ENCODE measurements at regions not wholly inside any gene's neighbourhood (a gene's known extent, or its start where the extent isn't known, plus 50 kb on each side); places are given as distances from the start of the nearest gene placed in this dataset.

GRCh38 chr18:45337477-45337876 lies 277.8 kb upstream of the SLC14A2 start:
- Mint-ChIP-seq H3K4me3 (no peak overlapping the region), H3K4me1 (peaks cover 7% of the 10 kb centered on the region), H3K36me3 (no peaks in the 10 kb centered on the region), H3K27me3 (ENCODE audit: insufficient read depth, low read depth) (no peaks in the 10 kb centered on the region), H3K9me3 (no peaks in the 10 kb centered on the region), H3K27ac (no peak overlapping the region)
- Histone ChIP-seq H2AFZ (replicated peaks) (no peak overlapping the region), H3K4me2 (no peak overlapping the region), H3K79me2 (ENCODE audit: low read depth) (no peaks in the 10 kb centered on the region), H3K4me3 (no peak overlapping the region), H3K4me1 (peaks cover 8% of the 10 kb centered on the region), H3K9me3 (ENCODE audit: low read depth) (no peaks in the 10 kb centered on the region), H3K27me3 (no peaks in the 10 kb centered on the region), H3K9ac (no peak overlapping the region), H4K20me1 (ENCODE audit: low read depth) (no peaks in the 10 kb centered on the region), H3K27ac (no peak overlapping the region), H3F3A (ENCODE audit: low read depth) (no peaks in the 10 kb centered on the region), H3K36me3 (no peaks in the 10 kb centered on the region)
- TF ChIP-seq EZH2 (IDR thresholded peaks at IDR 0.05) (no peak), EZH2phosphoT487 (IDR thresholded peaks at IDR 0.05) (no peak), CTCF (IDR thresholded peaks at IDR 0.05) (no peak)
- no peak for DNase-seq (ENCODE audit: low spot score)

GRCh38 chr18:45339810-45340550 lies 275.3 kb upstream of the SLC14A2 start:
- no peaks in the 10 kb centered on the region for H3K27me3 Mint-ChIP-seq (ENCODE audit: insufficient read depth, low read depth)
- no peaks in the 10 kb centered on the region for H3F3A ChIP-seq (ENCODE audit: low read depth)
- TF ChIP-seq EZH2 (IDR thresholded peaks at IDR 0.05) (no peak), EZH2phosphoT487 (IDR thresholded peaks at IDR 0.05) (no peak), CTCF (IDR thresholded peaks at IDR 0.05) (no peak)
- no peak overlapping the region for H3K4me3 ChIP-seq
- DNase-seq (ENCODE audit: low spot score): no peak
- H3K27ac Mint-ChIP-seq: no peak overlapping the region
- no peaks in the 10 kb centered on the region for H4K20me1 ChIP-seq (ENCODE audit: low read depth)
- no peak overlapping the region for H3K4me2 ChIP-seq
- H3K4me3 Mint-ChIP-seq: no peak overlapping the region
- no peak overlapping the region for H3K9ac ChIP-seq
- peaks cover 7% of the 10 kb centered on the region for H3K4me1 Mint-ChIP-seq
- H3K4me1 ChIP-seq: peaks cover 12% of the 10 kb centered on the region
- H3K36me3 ChIP-seq: no peaks in the 10 kb centered on the region
- no peaks in the 10 kb centered on the region for H3K9me3 ChIP-seq (ENCODE audit: low read depth)
- no peaks in the 10 kb centered on the region for H3K36me3 Mint-ChIP-seq
- H3K79me2 ChIP-seq (ENCODE audit: low read depth): no peaks in the 10 kb centered on the region
- no peak overlapping the region for H2AFZ ChIP-seq (replicated peaks)
- H3K27me3 ChIP-seq: no peaks in the 10 kb centered on the region
- no peaks in the 10 kb centered on the region for H3K9me3 Mint-ChIP-seq
- H3K27ac ChIP-seq: no peak overlapping the region

GRCh38 chr18:45340884-45341283 lies 274.4 kb upstream of the SLC14A2 start:
- Mint-ChIP-seq H3K9me3 (no peaks in the 10 kb centered on the region), H3K4me1 (peaks cover 4% of the 10 kb centered on the region), H3K27me3 (ENCODE audit: insufficient read depth, low read depth) (no peaks in the 10 kb centered on the region), H3K4me3 (no peak overlapping the region), H3K27ac (no peak overlapping the region), H3K36me3 (no peaks in the 10 kb centered on the region)
- H3K4me1 ChIP-seq: peaks cover 8% of the 10 kb centered on the region
- no peaks in the 10 kb centered on the region for H3K9me3 ChIP-seq (ENCODE audit: low read depth)
- no peak overlapping the region for H3K27ac ChIP-seq
- TF ChIP-seq EZH2phosphoT487 (IDR thresholded peaks at IDR 0.05): no peak
- no peak for TF ChIP-seq EZH2 (IDR thresholded peaks at IDR 0.05)
- TF ChIP-seq CTCF (IDR thresholded peaks at IDR 0.05): no peak
- H3K4me2 ChIP-seq: no peak overlapping the region
- no peaks in the 10 kb centered on the region for H3K27me3 ChIP-seq
- no peaks in the 10 kb centered on the region for H4K20me1 ChIP-seq (ENCODE audit: low read depth)
- no peaks in the 10 kb centered on the region for H3K79me2 ChIP-seq (ENCODE audit: low read depth)
- H3K9ac ChIP-seq: no peak overlapping the region
- no peaks in the 10 kb centered on the region for H3K36me3 ChIP-seq
- no peak for DNase-seq (ENCODE audit: low spot score)
- no peak overlapping the region for H3K4me3 ChIP-seq
- no peaks in the 10 kb centered on the region for H3F3A ChIP-seq (ENCODE audit: low read depth)
- no peak overlapping the region for H2AFZ ChIP-seq (replicated peaks)
